ENCODE measurements at regions not wholly inside any gene's neighbourhood (a gene's known extent, or its start where the extent isn't known, plus 50 kb on each side); places are given as distances from the start of the nearest gene placed in this dataset.

DNA sequence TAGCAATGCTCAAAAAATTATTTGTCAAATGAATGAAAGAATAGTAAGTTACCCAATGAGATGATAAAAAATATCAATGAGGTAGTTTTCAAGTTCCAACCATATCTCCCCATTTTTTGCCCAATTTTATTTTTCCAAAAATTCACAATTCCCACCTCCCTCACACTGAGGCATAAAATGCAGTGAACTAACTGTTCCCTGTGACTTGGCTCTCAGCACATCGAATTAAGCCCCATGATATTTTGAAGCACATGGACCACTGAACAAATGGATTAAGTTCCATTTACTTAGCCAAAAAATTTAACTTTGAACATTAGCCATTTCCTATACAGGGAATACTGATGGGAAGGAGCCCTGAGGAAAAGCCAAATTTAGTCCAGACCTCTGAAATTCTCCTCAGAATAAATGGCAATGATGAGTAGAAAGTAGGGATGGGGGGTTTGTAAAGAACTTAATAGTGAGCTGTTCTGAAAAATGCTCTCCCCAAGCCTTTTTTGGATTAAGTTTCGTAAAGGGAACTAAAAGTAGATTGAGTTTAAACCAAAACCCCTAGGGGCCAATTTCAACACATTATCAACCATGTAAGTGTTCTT, 166.3 kb upstream of the GRM3 start:
- no peak overlapping the region for H3K4me3 ChIP-seq (IDR thresholded peaks at IDR 0.05; ENCODE audit: insufficient read depth, low read depth, low read length)
- H4K20me1 ChIP-seq (ENCODE audit: insufficient read depth) = no peaks in the 10 kb centered on the region
- H2AFZ ChIP-seq (ENCODE audit: low read depth) = no peak overlapping the region
- H3K36me3 ChIP-seq (ENCODE audit: insufficient read depth) = no peaks in the 10 kb centered on the region
- H3K4me1 ChIP-seq (ENCODE audit: low read depth, poor library complexity, severe bottlenecking) = no peaks in the 10 kb centered on the region
- no peak overlapping the region for H3K4me2 ChIP-seq
- TF ChIP-seq, protein P1, sequence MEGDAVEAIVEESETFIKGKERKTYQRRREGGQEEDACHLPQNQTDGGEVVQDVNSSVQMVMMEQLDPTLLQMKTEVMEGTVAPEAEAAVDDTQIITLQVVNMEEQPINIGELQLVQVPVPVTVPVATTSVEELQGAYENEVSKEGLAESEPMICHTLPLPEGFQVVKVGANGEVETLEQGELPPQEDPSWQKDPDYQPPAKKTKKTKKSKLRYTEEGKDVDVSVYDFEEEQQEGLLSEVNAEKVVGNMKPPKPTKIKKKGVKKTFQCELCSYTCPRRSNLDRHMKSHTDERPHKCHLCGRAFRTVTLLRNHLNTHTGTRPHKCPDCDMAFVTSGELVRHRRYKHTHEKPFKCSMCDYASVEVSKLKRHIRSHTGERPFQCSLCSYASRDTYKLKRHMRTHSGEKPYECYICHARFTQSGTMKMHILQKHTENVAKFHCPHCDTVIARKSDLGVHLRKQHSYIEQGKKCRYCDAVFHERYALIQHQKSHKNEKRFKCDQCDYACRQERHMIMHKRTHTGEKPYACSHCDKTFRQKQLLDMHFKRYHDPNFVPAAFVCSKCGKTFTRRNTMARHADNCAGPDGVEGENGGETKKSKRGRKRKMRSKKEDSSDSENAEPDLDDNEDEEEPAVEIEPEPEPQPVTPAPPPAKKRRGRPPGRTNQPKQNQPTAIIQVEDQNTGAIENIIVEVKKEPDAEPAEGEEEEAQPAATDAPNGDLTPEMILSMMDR (conservative IDR thresholded peaks at IDR 0.05; ENCODE audit: low read depth, low read length) = no peak
- no peaks in the 10 kb centered on the region for H3K27me3 ChIP-seq (ENCODE audit: insufficient read depth, low read depth)
- H3K79me2 ChIP-seq (ENCODE audit: insufficient read depth, low read depth) = no peaks in the 10 kb centered on the region
- no peak overlapping the region for H3K27ac ChIP-seq
- no peak overlapping the region for H3K9ac ChIP-seq

DNA sequence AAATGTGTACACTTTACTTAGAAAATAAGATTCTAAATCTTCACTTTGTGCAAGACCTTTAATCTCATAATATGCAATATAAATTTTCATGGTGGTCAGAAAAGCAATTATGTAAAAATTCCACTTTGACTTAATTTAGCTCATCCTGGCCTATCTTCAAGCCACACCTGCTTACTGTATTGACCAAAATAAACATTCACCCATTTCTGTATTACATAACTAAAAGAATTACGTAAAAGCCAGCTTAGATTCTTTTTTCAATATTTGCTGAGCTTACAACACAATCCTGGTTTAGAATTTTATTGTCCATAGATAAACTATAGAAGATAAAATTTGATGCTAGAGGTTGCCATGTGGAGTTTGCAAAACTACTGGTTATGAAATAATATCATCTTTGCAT, 172.9 kb upstream of the GRM3 start:
- H3K27ac ChIP-seq = no peak overlapping the region
- H4K20me1 ChIP-seq (ENCODE audit: insufficient read depth) = no peaks in the 10 kb centered on the region
- H3K4me1 ChIP-seq (ENCODE audit: low read depth, poor library complexity, severe bottlenecking) = peaks cover 4% of the 10 kb centered on the region
- no peaks in the 10 kb centered on the region for H3K79me2 ChIP-seq (ENCODE audit: insufficient read depth, low read depth)
- no peaks in the 10 kb centered on the region for H3K36me3 ChIP-seq (ENCODE audit: insufficient read depth)
- no peak overlapping the region for H2AFZ ChIP-seq (ENCODE audit: low read depth)
- H3K4me2 ChIP-seq = no peak overlapping the region
- no peaks in the 10 kb centered on the region for H3K27me3 ChIP-seq (ENCODE audit: insufficient read depth, low read depth)
- H3K9ac ChIP-seq = no peak overlapping the region
- TF ChIP-seq, protein P1 (conservative IDR thresholded peaks at IDR 0.05; ENCODE audit: low read depth, low read length) = no peak
- H3K4me3 ChIP-seq (IDR thresholded peaks at IDR 0.05; ENCODE audit: insufficient read depth, low read depth, low read length) = no peak overlapping the region

DNA sequence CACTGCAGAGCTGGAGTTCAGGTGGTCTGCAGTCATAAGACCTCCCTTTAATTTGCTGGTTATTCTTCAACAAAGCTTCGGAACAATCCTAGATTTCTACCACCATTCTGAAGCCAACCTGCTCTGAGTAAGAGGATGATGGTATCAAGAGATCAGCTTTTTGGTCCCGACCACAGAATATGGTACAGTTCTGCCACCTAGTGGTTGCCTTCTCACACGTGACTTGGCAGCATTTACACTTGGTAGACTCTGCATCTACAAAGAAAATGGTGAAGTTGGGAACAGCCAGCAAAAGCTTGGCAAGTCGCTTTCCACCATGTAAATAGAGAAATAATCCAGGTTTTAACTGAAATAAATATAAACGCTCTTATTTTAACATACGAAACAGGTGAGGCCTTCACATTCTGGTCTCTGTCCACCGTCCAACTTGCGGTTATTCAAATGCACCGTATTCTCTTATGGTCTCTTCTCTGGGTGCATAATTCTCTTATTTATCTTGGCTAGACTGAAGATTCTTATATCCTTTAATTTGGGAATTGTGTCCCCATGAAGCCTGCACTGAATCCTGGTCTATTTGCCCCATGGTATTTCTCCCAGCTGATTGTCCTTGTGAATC, 173.9 kb upstream of the GRM3 start:
- H3K9ac ChIP-seq = no peak overlapping the region
- H3K27ac ChIP-seq = no peak overlapping the region
- no peak overlapping the region for H2AFZ ChIP-seq (ENCODE audit: low read depth)
- no peaks in the 10 kb centered on the region for H3K79me2 ChIP-seq (ENCODE audit: insufficient read depth, low read depth)
- no peaks in the 10 kb centered on the region for H3K27me3 ChIP-seq (ENCODE audit: insufficient read depth, low read depth)
- no peaks in the 10 kb centered on the region for H4K20me1 ChIP-seq (ENCODE audit: insufficient read depth)
- H3K4me1 ChIP-seq (ENCODE audit: low read depth, poor library complexity, severe bottlenecking) = peaks cover 4% of the 10 kb centered on the region
- TF ChIP-seq, protein P1 (conservative IDR thresholded peaks at IDR 0.05; ENCODE audit: low read depth, low read length) = peak; percentile 96
- H3K36me3 ChIP-seq (ENCODE audit: insufficient read depth) = no peaks in the 10 kb centered on the region
- H3K4me2 ChIP-seq = no peak overlapping the region
- H3K4me3 ChIP-seq (IDR thresholded peaks at IDR 0.05; ENCODE audit: insufficient read depth, low read depth, low read length) = no peak overlapping the region

- Histone ChIP-seq H3K79me2 (ENCODE audit: insufficient read depth, low read depth) (no peaks in the 10 kb centered on the region), H3K4me2 (no peak overlapping the region)
- TF ChIP-seq, protein P1 (conservative IDR thresholded peaks at IDR 0.05; ENCODE audit: low read depth, low read length) = no peak
Measured at GRCh38 chr7:86454753-86455152, 189.0 kb upstream of the GRM3 start.

More at GRCh38 chr7:86454753-86455152, 189.0 kb upstream of the GRM3 start:
- Histone ChIP-seq H3K4me1 (ENCODE audit: low read depth, poor library complexity, severe bottlenecking) (no peaks in the 10 kb centered on the region), H3K9ac (no peak overlapping the region), H3K27ac (no peak overlapping the region), H4K20me1 (ENCODE audit: insufficient read depth) (no peaks in the 10 kb centered on the region), H3K27me3 (ENCODE audit: insufficient read depth, low read depth) (no peaks in the 10 kb centered on the region), H3K4me3 (IDR thresholded peaks at IDR 0.05; ENCODE audit: insufficient read depth, low read depth, low read length) (no peak overlapping the region), H3K36me3 (ENCODE audit: insufficient read depth) (no peaks in the 10 kb centered on the region), H2AFZ (ENCODE audit: low read depth) (no peak overlapping the region)
